GM19043 (cell line): ENCODE measurements at regions not wholly inside any gene's neighbourhood (a gene's known extent, or its start where the extent isn't known, plus 50 kb on each side); places are given as distances from the start of the nearest gene placed in this dataset.

ENCODE experiments used
- ATAC-seq: cut with Tn5 transposase; IDR thresholded peaks from one replicate; pipeline ENCODE4 v1.9.1; 2021; ENCODE audit warnings: low read depth; ENCODE audit not compliant: unreplicated experiment

GRCh38 chr3:168909260-168909659 lies 754.3 kb downstream of the MECOM start:
- ATAC-seq: no peak

- ATAC-seq: no peak
These were observed 768.1 kb downstream of the MECOM start for GRCh38 chr3:168895419-168895818.

DNA sequence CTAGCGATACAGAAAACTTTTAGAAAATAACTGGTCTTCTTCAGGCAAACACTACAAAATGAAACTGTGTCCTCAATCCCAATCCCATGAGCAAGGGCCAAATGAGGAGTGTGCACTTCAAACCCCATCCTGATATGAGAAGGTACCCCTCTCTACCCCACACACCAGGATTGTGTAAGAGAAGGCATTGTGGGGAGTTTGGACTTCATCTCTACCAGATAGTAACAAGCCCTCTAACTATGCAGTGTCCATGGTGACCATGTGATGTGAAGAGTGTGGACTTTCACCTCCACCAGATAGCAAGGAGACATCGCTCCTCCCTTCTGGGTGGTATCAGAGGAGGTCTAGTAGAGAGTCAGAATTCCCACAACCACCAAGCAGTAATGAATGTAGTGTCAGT lies 769.3 kb downstream of the MECOM start:
- ATAC-seq: no peak

GRCh38 chr3:168889666-168890065 lies 773.8 kb downstream of the MECOM start:
- no peak for ATAC-seq

GRCh38 chr3:168888781-168889180 lies 774.7 kb downstream of the MECOM start:
- no peak for ATAC-seq

- no peak for ATAC-seq
These were observed 778.5 kb downstream of the MECOM start for GRCh38 chr3:168885028-168885427.

GRCh38 chr3:168884353-168884903 lies 779.1 kb downstream of the MECOM start:
- no peak for ATAC-seq

- ATAC-seq: no peak
These were observed 780.4 kb downstream of the MECOM start for GRCh38 chr3:168883145-168883544.

GRCh38 chr3:168881804-168882203 lies 781.7 kb downstream of the MECOM start:
- no peak for ATAC-seq

DNA sequence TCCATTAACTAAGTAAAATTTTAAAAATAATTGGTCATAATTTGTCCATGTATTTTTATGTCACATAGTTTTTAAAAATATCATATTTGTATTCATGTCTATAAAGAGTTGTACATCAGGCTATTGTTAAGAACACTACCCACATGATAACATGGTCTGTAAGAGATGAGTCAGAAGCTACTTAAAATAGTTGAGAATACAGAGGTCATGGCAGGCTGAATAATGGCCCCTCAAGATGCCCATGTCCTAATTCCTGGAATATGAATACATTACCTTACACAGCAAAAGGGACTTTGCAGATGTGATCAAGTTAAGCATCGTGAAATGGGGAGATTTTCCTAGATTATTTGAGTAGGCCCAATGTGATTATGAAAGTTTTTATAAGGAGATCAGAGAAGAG lies 782.9 kb upstream of the GOLIM4 start:
- ATAC-seq: no peak

DNA sequence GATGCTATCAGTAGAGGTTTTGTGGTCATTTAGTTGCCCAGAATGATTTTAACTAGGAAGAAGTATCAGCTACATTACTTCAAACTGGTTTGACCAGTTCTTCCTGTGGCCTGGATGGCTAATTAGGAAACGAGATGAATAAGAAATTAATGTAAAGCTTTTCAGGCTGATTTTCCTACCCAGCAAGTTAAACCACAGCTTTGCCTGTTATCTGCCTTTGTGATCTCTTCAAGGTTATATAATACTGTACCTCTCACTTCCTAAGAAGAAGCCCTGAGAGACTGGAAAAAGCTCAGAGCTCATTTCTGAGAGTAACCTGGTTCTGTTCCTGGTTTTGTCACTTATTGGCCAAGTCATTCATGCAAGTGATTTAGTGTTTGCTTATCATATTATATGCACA lies 782.2 kb upstream of the GOLIM4 start:
- ATAC-seq: no peak

GRCh38 chr3:168876346-168877035 lies 780.8 kb upstream of the GOLIM4 start:
- no peak for ATAC-seq

DNA sequence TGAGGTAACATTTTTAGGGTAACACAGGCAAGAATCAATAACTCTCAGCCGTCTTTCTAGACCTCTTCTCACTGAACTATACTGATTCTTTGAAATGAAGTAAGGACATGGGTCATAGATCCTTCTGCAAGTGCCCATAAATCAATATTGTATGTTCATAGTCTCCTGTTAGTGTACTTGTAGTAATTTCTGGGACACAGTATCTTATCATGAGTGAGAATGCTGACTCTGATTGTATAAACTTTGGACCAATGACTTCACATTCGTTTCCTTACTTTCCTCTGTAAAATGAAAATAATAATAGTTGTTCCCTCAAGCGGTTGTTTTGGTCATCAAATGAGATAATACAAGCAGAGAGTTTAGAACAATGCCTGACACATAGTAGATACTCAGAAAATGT lies 777.1 kb upstream of the GOLIM4 start:
- no peak for ATAC-seq

- no peak for ATAC-seq
These were observed 775.2 kb upstream of the GOLIM4 start for GRCh38 chr3:168870892-168871291.

- peak; percentile 55 for ATAC-seq
These were observed 769.4 kb upstream of the GOLIM4 start for GRCh38 chr3:168865022-168865551.

DNA sequence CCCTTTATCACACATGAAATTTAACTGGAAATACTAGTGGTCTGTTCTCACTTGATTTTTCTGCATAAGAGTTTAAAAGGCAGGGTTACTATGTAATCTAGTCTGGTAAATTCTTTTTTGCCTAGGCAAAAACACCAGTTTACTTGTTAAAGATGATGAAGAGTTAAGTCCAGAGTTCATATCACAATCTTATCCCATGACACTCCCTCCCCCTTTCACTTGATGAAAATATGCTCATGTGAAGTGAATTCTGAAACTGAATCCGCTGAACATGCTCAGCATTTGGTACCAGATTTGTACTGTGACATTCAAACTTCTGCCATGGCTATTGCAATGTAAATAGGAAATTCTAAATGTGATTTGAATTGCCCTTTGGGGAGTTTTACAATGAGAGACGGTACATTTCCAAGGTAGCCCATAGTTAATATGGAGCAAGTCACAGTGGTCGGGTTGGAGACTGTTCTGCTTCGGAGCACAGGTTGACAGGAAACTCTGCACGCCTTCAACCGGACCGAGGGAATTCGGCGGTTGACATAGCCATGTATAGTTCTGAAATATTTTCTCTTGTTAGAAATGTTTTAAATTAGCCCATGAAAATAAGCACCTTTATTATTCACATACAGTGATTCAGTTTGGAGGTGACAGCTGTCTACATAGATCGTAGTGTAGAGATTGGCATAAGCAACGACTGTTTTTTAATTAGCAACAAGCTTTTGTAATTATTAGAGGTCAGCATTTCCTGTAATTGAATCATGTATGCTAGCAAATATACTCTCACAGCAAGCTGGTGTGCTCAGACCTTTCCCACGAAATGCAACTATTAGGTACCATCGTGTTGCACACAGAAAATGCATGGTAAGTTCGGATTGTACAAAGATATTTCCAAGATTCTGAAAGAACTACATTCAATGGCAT lies 768.6 kb upstream of the GOLIM4 start:
- no peak for ATAC-seq

GRCh38 chr3:168863561-168863960 lies 767.8 kb upstream of the GOLIM4 start:
- no peak for ATAC-seq

DNA sequence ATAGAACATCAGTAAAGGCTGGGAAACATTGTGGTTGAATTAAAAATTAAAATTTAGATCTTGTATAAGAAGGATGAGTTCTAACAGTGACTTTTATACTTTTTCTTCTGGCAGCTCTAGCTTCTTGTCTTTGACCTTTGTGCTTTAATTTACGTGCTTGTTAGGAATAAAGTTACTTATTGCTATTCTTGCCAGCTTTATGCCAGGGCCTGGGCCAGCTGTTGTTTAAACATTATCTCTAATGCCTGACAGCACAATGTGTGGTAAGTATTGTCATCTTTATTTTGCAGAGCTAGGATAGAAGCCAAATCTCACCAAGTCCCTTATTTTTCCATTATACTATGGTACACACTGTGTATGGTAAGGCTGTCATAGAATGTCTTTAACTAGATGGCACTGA lies 766.7 kb upstream of the GOLIM4 start:
- no peak for ATAC-seq

DNA sequence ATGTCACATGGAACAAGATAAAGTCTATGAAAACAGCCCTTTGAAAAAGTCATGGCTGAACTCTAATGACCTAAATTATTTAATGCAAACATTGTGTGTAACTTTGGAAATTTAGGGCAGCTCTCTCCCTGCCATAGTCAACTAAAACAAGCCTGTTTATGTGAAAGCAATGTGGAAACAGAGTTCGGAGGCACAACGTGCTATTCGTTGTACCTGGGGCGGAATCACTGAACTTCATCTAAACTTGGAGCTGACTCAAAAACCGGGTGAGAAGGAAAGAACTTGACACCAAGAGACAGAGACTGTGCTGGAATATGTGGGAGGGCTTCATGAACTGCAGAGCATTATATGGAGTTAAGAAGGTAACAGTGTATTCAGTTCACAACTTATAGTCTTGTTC lies 764.9 kb upstream of the GOLIM4 start:
- no peak for ATAC-seq

DNA sequence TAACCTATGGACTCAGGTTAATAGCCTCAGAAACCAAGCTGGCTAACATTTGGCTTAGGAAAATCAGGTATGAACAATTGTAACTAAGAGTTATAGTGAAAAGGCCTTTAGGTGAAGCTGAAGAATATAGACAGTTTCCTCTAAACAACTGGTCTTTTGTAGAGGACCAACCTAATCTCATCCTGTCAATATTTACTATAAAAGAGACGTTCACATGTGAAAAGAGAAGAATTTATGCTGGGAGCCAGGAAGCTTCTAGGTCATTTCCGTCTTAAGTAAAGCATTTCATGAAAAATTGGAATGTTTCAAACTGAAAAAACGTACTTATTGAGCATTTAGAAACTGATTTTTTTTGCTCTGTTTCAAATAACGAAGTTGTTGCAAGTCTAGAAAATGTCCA lies 764.3 kb upstream of the GOLIM4 start:
- no peak for ATAC-seq

GRCh38 chr3:168859574-168859973 lies 763.9 kb upstream of the GOLIM4 start:
- no peak for ATAC-seq
